Stimulated activated naive CD8-positive, alpha-beta T cell treated with anti-CD3 and anti-CD28 coated beads, Interleukin-15, Interleukin-2, amounts not matched to agents 100 ng/mL and 50 ng/mL, for 24 hours (primary cell): ENCODE measurements at regions not wholly inside any gene's neighbourhood (a gene's known extent, or its start where the extent isn't known, plus 50 kb on each side); places are given as distances from the start of the nearest gene placed in this dataset.

Experiments
- H3K27ac Mint-ChIP-seq: one replicate; pipeline ENCODE4 v1.8.0; 2021; ENCODE audit warnings: mild to moderate bottlenecking, mixed read lengths
- H3K27me3 Mint-ChIP-seq: one replicate; pipeline ENCODE4 v1.8.0; 2021; ENCODE audit warnings: mixed read lengths
- H3K36me3 Mint-ChIP-seq: one replicate; pipeline ENCODE4 v1.8.0; 2021; ENCODE audit warnings: low read depth, mixed read lengths
- H3K4me1 Mint-ChIP-seq: one replicate; pipeline ENCODE4 v1.8.0; 2021; ENCODE audit warnings: low read depth, mixed read lengths
- H3K4me3 Mint-ChIP-seq: one replicate; pipeline ENCODE4 v1.8.0; 2021; ENCODE audit warnings: mild to moderate bottlenecking, mixed read lengths
- H3K9me3 Mint-ChIP-seq: one replicate; pipeline ENCODE4 v1.8.0; 2021; ENCODE audit warnings: mixed read lengths

DNA sequence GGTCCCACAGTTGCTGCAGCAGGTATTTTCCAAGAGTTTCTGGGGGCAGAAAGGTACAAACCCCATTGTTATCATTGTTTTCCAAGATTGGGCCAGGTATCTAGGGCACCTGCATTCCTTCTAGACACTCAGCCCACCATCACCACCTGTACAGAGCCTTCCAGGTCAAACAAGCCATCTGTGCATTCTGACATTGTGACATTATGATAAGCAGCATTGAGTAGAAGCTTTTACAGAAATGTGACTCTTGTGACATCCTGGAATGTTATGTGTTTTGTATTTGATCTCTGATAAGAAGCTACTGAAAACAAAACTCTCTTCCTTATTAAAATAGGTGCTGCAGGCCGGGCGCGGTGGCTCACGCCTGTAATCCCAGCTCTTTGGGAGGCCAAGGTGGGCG, 128.1 kb upstream of the CCN2 start:
- peaks cover 4% of the 10 kb centered on the region for H3K27me3 Mint-ChIP-seq
- no peaks in the 10 kb centered on the region for H3K36me3 Mint-ChIP-seq
- H3K4me1 Mint-ChIP-seq, result no peaks in the 10 kb centered on the region
- no peak overlapping the region for H3K4me3 Mint-ChIP-seq
- no peaks in the 10 kb centered on the region for H3K9me3 Mint-ChIP-seq
- no peak overlapping the region for H3K27ac Mint-ChIP-seq

DNA sequence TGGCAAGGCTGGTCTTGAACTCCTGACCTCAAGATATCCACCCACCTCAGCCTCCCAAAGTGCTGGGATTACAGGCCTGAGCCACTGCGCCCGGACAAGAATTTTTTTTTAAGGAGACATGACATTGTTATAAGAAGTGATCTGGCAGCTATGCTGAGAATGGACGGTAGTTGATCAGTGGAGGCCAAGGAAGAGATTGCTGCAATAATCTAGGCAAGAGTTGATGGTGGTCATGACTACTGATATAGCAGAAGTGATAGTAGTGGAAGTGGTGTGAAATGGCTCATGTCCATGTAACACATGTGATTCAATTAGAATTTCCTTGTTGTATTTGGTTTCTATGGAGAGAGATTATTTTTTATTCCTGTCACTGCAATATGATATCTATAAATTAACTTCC, 125.3 kb upstream of the CCN2 start:
- Mint-ChIP-seq H3K36me3 (no peaks in the 10 kb centered on the region), H3K4me1 (no peaks in the 10 kb centered on the region), H3K9me3 (no peaks in the 10 kb centered on the region), H3K4me3 (no peak overlapping the region), H3K27ac (no peak overlapping the region), H3K27me3 (no peaks in the 10 kb centered on the region)

DNA sequence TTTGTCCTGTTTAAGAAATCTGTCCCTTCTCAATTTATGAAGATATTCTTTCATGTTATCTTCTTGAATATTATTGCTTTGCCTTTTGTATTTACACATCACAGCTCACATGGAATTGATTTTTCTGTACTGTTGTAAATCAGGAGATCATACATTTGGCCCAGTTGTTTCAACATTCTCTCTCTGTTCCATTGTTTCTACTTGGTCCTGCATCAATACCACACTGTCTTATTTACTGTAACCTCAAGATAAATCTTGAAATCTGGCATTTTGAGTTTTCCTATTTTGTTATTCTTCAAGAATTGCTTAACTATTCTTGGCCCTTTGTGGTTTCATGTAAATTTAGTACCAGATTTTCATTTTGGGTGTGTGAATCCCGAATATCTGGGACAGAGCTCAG, 121.7 kb upstream of the CCN2 start:
- H3K4me1 Mint-ChIP-seq, result no peaks in the 10 kb centered on the region
- no peaks in the 10 kb centered on the region for H3K27me3 Mint-ChIP-seq
- no peaks in the 10 kb centered on the region for H3K36me3 Mint-ChIP-seq
- no peak overlapping the region for H3K27ac Mint-ChIP-seq
- H3K4me3 Mint-ChIP-seq, result no peak overlapping the region
- H3K9me3 Mint-ChIP-seq, result no peaks in the 10 kb centered on the region

DNA sequence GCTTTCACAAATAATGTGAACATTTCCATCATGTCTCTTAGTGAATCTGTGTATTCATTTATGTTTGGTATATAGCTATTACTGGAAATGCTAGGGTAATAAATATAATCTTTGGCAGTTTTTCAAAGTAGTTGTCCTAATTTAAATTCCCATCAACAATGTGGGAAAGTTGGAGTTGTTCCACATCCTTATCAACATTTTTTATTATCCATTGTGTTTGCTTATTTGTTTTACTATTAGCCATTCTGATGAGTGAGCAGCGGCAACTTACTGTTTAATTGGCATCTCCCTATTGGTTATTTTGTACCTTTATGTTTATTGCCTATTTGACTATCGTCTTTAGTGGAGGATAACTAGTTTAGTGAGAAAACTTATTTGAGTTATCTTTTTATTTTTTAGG, 121.1 kb upstream of the CCN2 start:
- H3K27ac Mint-ChIP-seq, result no peak overlapping the region
- H3K4me1 Mint-ChIP-seq, result no peaks in the 10 kb centered on the region
- H3K4me3 Mint-ChIP-seq, result no peak overlapping the region
- H3K27me3 Mint-ChIP-seq, result no peaks in the 10 kb centered on the region
- H3K9me3 Mint-ChIP-seq, result no peaks in the 10 kb centered on the region
- no peaks in the 10 kb centered on the region for H3K36me3 Mint-ChIP-seq

DNA sequence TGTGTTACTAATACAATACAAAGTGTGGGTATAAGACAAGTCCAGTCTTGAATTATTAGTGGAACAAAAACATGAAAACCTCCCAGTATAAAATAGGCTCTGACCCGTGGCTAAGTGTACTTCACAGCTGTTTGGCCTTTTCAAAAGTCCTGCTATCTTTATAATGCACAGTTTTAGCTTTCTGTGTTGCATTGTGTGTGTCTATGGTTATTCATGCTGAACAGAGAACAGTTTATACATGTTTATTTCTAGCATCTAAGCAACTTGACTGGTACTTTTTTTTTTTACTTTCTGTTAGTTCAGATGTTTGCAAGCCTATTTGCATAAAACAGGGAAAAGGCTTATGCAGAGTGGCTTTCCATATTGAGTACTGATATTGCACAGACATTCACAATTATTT, 119.2 kb upstream of the CCN2 start:
- Mint-ChIP-seq H3K36me3 (no peaks in the 10 kb centered on the region), H3K4me1 (no peaks in the 10 kb centered on the region), H3K27me3 (no peaks in the 10 kb centered on the region), H3K4me3 (no peak overlapping the region), H3K27ac (no peak overlapping the region), H3K9me3 (peaks cover 4% of the 10 kb centered on the region)

DNA sequence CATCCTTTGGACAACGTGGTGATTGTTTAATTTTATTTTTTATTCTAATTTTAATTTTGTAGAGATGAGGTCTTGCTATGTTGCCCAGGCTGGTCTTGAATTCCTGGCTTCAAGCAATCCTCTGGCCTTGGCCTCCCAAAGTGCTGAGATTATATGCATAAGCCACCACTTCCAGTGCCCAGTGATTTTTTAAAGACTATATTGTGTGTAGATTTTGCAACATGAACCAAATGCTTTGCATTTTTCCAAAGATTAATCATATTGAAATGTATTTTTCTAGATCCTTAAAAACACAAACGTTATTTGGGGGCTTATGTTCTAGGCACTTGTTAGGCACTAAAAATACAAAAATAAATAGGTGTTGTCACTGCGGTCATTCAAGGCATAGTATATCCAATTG, 117.6 kb upstream of the CCN2 start:
- Mint-ChIP-seq H3K4me1 (no peaks in the 10 kb centered on the region), H3K9me3 (peaks cover 4% of the 10 kb centered on the region), H3K4me3 (no peak overlapping the region), H3K27ac (no peak overlapping the region), H3K27me3 (no peaks in the 10 kb centered on the region), H3K36me3 (no peaks in the 10 kb centered on the region)

DNA sequence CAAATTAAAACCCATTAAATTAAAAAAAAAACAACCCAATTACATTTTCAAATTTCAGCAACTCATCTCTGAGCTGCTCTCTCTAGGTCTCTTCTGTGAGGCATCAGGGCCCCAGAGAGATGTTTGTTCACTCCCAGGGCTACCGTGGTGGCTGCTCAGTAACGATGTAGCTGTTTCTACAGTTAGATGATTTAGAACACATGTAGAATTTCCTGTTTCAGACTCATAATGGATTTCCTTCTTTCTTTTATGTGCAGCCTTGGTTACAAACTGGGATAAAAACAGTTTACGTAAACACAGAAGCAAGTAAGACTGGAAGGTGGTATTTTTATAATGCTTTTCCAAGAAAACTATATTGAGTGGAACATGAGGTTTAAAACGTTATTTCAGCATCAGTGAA, 116.1 kb upstream of the CCN2 start:
- peaks cover 4% of the 10 kb centered on the region for H3K9me3 Mint-ChIP-seq
- no peak overlapping the region for H3K4me3 Mint-ChIP-seq
- no peaks in the 10 kb centered on the region for H3K4me1 Mint-ChIP-seq
- no peak overlapping the region for H3K27ac Mint-ChIP-seq
- H3K27me3 Mint-ChIP-seq, result no peaks in the 10 kb centered on the region
- H3K36me3 Mint-ChIP-seq, result no peaks in the 10 kb centered on the region

DNA sequence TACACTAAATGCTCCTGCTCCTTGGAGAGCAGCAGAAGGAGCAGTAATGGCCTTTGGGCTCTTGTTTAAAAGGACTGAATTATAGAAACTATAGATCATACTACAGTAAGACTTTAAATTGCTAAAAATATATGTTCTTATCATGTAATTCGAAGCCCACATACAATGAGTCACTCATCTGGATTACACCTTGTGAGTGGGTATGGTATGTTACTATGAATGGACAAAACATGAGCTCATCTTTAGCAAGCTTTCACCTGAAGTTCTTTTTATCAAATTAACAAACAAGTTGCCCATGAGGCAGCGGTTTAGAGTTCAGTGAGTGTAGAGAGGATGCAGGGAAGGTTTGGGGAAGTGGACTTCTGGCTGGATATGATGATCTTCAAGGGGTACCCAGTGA, 114.4 kb upstream of the CCN2 start:
- Mint-ChIP-seq H3K4me1 (no peaks in the 10 kb centered on the region), H3K27ac (no peak overlapping the region), H3K27me3 (no peaks in the 10 kb centered on the region), H3K36me3 (no peaks in the 10 kb centered on the region), H3K9me3 (peaks cover 4% of the 10 kb centered on the region), H3K4me3 (no peak overlapping the region)

DNA sequence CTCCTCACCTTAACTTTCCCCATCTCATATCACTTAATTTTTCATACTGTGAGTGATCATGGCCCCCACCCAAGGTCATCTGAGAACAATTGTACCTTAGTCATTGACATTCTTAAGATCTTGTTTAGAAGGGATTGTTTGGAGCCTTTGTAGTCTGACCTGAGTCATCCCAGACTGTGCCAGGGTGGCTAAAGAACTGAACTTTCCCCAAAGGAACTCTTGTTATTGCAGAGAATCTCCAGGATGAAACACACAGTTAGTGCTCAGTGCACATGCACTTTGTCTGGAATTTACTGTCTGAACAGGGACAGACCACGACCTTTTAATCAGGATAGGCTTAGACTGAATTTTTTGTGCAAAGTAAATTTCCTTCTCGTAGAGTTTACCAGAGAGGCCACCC, 112.6 kb upstream of the CCN2 start:
- H3K4me3 Mint-ChIP-seq, result no peak overlapping the region

DNA sequence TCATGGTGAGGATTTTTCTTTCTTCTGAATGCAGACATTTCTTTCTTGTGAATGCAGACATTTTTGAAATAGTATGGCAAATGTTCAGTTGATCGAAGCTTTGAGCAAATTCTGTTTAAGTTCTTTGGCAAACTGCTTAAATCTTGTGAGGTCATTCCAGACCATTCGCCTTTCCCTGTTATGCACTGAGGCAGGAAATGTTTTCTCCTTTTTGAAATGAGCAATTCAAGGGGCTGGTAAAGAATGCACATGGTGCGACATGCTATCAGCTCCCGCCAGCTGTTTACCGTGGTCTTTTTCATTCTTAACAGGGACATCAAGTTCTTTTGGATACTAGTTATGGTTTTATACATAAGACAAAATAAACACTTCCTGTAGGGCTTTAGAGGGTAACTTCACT, 112.0 kb upstream of the CCN2 start:
- H3K27ac Mint-ChIP-seq, result no peak overlapping the region
- H3K4me3 Mint-ChIP-seq, result no peak overlapping the region
- no peaks in the 10 kb centered on the region for H3K36me3 Mint-ChIP-seq
- no peaks in the 10 kb centered on the region for H3K4me1 Mint-ChIP-seq
- H3K27me3 Mint-ChIP-seq, result no peaks in the 10 kb centered on the region
- peaks cover 4% of the 10 kb centered on the region for H3K9me3 Mint-ChIP-seq

More for the DNA sequence above, 112.6 kb upstream of the CCN2 start:
- H3K4me1 Mint-ChIP-seq, result no peaks in the 10 kb centered on the region
- H3K27ac Mint-ChIP-seq, result no peak overlapping the region
- H3K27me3 Mint-ChIP-seq, result no peaks in the 10 kb centered on the region
- H3K36me3 Mint-ChIP-seq, result no peaks in the 10 kb centered on the region
- peaks cover 4% of the 10 kb centered on the region for H3K9me3 Mint-ChIP-seq

DNA sequence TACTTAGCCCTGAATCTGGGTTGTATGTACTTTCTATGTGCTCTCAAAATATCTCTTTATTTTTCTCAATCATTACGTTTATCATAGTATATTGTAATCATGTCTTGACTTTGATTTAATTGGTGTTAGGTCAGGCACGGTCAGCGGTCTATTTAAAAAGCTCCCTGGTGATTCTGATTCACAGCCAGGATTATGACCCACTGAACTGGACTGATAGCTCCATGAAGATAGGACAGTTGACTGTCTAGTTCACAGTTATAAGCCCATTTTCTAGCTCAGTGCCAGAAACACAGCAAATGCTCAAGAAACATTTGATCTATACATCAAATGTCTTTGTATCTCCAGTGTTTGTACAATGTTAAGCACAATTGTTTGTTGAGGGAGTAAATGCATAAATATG, 111.5 kb upstream of the CCN2 start:
- Mint-ChIP-seq H3K27me3 (no peaks in the 10 kb centered on the region), H3K4me3 (no peak overlapping the region), H3K4me1 (no peaks in the 10 kb centered on the region), H3K36me3 (no peaks in the 10 kb centered on the region), H3K27ac (no peak overlapping the region), H3K9me3 (peaks cover 4% of the 10 kb centered on the region)

DNA sequence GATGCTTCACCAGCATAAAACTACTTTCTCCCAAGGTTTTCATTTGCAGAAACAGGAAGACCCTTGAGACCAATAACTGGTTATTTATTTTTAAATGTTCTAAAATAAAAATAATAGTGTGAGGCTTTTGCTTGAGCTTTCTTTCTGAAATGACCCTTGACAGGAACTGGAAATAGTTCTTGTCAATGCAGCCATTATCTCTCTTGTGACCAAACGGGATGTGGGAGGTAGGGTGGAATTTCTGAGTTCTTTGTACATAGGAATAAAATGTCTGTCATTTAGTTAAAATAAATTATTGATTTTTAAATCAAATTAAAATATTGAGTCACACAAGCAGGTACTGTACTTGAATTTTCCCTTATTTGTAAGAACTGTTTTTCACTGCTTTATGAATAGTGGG, 110.2 kb upstream of the CCN2 start:
- H3K9me3 Mint-ChIP-seq, result peaks cover 13% of the 10 kb centered on the region
- no peaks in the 10 kb centered on the region for H3K4me1 Mint-ChIP-seq
- H3K4me3 Mint-ChIP-seq, result no peak overlapping the region
- H3K27ac Mint-ChIP-seq, result no peak overlapping the region
- no peaks in the 10 kb centered on the region for H3K36me3 Mint-ChIP-seq
- no peaks in the 10 kb centered on the region for H3K27me3 Mint-ChIP-seq

DNA sequence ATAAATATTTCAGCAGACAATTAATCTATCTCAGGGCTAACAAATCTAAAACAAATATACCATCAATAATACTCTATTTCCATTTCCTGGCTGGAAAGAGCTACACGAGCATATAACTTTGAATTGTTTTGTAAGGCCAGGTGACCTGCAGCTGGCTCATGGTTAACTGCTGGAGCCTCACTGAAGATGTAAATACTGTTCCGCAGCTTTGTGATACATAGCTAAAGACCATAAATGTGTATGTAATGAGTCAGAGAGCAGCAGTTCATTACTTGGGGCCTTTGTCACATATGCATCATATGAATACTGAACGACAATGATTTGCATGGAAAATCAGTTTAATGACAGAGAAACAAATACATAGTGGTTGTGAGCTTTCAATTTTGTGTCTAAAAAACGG, 109.4 kb upstream of the CCN2 start:
- no peak overlapping the region for H3K27ac Mint-ChIP-seq
- H3K4me1 Mint-ChIP-seq, result no peaks in the 10 kb centered on the region
- no peaks in the 10 kb centered on the region for H3K36me3 Mint-ChIP-seq
- H3K4me3 Mint-ChIP-seq, result no peak overlapping the region
- H3K9me3 Mint-ChIP-seq, result peaks cover 10% of the 10 kb centered on the region
- no peaks in the 10 kb centered on the region for H3K27me3 Mint-ChIP-seq

DNA sequence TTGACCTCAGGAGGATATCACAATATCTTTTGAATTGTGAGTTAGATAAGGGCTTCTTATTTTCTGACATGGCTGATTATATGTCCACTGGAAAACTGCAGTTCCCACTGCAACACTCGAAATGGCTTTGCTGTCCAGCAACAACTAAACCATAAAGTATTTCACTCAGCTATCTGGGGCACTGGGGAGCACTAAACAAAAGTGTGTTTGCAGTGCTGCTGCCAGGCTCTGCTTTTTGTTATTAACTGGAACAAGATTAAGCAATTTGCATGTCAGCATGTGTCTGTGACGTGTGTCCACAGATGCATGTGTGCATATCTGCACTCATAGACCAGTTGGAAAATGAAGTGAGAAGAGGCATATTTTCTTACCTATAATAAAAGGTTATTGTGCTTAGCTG, 107.8 kb upstream of the CCN2 start:
- Mint-ChIP-seq H3K27ac (no peak overlapping the region), H3K36me3 (no peaks in the 10 kb centered on the region), H3K9me3 (peaks cover 10% of the 10 kb centered on the region), H3K27me3 (no peaks in the 10 kb centered on the region), H3K4me1 (no peaks in the 10 kb centered on the region), H3K4me3 (no peak overlapping the region)

DNA sequence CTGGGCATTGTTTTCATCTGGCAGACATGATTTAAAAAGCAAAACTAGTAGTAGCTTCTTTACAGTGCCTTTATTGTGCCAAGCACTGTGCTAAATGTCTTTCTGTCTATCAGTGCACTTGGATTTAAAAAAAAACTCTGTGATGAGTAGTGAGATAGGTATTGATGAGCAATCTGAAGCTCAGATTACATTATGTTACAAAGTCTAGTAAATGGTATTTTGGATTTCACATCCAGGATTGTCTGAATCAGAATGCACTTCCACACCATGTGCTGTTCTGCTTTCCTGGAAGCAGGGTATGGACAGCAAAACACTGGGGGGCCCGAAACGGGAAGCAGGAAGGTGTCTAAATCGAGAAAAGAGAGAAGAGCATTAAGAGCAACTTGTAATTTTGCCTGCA, 103.4 kb upstream of the CCN2 start:
- no peaks in the 10 kb centered on the region for H3K4me1 Mint-ChIP-seq
- H3K9me3 Mint-ChIP-seq, result peaks cover 10% of the 10 kb centered on the region

DNA sequence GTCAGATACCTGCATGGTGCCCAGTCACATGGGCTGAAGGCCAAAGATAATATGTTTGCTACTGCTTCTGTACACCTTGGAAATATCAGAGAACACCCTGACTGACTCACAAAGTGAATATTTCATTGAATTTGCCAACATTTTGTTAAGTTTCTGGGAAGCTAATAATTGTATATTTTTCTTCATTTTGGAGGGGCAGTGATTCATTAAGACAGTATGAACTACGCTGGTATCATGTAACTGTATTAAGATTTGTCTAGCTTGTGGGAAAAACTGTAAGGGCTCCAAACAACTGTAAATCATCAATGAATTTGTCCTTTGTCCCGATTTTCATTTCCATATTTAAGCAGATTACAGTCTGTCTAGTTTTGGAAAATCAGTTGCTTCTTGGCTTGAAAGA, 102.3 kb upstream of the CCN2 start:
- Mint-ChIP-seq H3K9me3 (peaks cover 10% of the 10 kb centered on the region), H3K27ac (no peak overlapping the region), H3K4me1 (no peaks in the 10 kb centered on the region), H3K27me3 (no peaks in the 10 kb centered on the region), H3K36me3 (no peaks in the 10 kb centered on the region), H3K4me3 (no peak overlapping the region)

More for the DNA sequence above, 103.4 kb upstream of the CCN2 start:
- Mint-ChIP-seq H3K4me3 (no peak overlapping the region), H3K27me3 (no peaks in the 10 kb centered on the region), H3K36me3 (no peaks in the 10 kb centered on the region), H3K27ac (no peak overlapping the region)

DNA sequence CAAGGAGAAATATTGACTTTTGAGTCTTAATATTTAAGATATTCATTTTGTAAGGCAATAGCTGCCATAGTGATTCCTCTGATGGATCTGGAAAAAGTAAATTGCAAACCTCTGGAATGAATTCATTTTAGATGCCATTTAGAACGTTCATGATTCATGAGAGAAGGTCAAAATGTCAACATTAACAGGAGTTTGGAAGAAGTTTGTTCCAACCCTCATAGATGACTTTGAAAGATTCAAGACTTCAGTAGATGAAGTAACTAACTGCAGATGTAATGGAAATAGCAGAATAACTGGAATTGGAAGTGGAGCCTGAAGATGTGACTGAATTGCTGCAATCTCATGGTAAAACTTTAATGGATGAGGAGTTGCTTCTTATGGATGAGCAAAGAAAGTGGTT, 100.9 kb upstream of the CCN2 start:
- Mint-ChIP-seq H3K4me3 (no peak overlapping the region), H3K27me3 (no peaks in the 10 kb centered on the region)

More for the DNA sequence above, 100.9 kb upstream of the CCN2 start:
- H3K9me3 Mint-ChIP-seq, result peaks cover 7% of the 10 kb centered on the region
- no peak overlapping the region for H3K27ac Mint-ChIP-seq
- H3K36me3 Mint-ChIP-seq, result no peaks in the 10 kb centered on the region
- H3K4me1 Mint-ChIP-seq, result no peaks in the 10 kb centered on the region
